ENCODE measurements at regions not wholly inside any gene's neighbourhood (a gene's known extent, or its start where the extent isn't known, plus 50 kb on each side); places are given as distances from the start of the nearest gene placed in this dataset.

DNA sequence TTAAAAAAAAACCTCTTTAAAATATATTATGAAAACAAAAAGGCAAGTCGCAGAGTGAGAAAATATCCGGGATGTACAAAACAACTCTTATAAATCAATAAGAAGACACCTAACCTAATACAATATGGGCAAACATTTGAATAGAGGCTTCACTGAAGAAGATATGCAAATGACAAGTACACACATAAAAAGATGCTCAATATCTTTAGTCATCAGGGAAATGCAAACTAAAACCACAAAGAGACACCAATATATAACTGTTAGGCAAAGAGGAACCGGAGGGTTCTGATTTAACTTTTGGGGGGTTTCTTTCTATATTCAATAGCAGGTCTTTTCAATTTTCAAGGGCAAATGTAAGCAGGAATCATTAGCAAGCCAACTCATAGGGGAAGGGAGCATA lies 480.7 kb upstream of the SPTLC3 start:
- TF ChIP-seq, protein P1, sequence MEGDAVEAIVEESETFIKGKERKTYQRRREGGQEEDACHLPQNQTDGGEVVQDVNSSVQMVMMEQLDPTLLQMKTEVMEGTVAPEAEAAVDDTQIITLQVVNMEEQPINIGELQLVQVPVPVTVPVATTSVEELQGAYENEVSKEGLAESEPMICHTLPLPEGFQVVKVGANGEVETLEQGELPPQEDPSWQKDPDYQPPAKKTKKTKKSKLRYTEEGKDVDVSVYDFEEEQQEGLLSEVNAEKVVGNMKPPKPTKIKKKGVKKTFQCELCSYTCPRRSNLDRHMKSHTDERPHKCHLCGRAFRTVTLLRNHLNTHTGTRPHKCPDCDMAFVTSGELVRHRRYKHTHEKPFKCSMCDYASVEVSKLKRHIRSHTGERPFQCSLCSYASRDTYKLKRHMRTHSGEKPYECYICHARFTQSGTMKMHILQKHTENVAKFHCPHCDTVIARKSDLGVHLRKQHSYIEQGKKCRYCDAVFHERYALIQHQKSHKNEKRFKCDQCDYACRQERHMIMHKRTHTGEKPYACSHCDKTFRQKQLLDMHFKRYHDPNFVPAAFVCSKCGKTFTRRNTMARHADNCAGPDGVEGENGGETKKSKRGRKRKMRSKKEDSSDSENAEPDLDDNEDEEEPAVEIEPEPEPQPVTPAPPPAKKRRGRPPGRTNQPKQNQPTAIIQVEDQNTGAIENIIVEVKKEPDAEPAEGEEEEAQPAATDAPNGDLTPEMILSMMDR (IDR thresholded peaks at IDR 0.05; ENCODE audit: control extremely low read depth in 1 of 3, insufficient read depth in 1 of 3, low read depth in 1 of 3, low read length in 3 of 3) = no peak
- TF ChIP-seq BACH1 (IDR thresholded peaks at IDR 0.05; ENCODE audit: low read length) (no peak), EZH2 (IDR thresholded peaks at IDR 0.05; ENCODE audit: low read depth, low read length, severe bottlenecking) (no peak)
- TF ChIP-seq, protein P2, sequence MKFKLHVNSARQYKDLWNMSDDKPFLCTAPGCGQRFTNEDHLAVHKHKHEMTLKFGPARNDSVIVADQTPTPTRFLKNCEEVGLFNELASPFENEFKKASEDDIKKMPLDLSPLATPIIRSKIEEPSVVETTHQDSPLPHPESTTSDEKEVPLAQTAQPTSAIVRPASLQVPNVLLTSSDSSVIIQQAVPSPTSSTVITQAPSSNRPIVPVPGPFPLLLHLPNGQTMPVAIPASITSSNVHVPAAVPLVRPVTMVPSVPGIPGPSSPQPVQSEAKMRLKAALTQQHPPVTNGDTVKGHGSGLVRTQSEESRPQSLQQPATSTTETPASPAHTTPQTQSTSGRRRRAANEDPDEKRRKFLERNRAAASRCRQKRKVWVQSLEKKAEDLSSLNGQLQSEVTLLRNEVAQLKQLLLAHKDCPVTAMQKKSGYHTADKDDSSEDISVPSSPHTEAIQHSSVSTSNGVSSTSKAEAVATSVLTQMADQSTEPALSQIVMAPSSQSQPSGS (IDR thresholded peaks at IDR 0.05; ENCODE audit: low read length) = no peak

All from H1 (cell line).